ENCODE measurements at regions not wholly inside any gene's neighbourhood (a gene's known extent, or its start where the extent isn't known, plus 50 kb on each side); places are given as distances from the start of the nearest gene placed in this dataset.

GRCh38 chr13:73794755-73795154 is 339.4 kb downstream of the KLF12 start:
- no peak for ATAC-seq
- BruUV-seq (replicated peaks): no TSS peak
- CTCF ChIA-PET: no interaction called here

DNA sequence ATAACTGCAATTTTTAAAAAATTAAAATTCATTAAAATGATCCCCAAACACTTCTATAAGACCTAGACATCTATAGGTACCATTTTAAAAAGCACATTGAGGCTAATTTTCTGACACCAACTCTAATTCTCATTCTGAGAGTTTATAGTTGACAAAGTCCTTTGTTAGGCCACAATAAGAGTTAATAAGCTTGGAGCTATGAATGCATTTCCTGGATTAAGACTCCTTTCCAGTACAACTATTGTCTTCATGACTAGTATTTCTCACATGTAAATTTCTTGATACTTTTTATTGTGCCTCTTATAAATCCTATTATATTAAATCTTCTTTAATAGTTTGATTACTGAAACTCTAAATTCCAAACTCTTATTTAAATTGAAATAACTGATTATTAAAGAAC is 340.8 kb downstream of the KLF12 start:
- intact Hi-C loops (cut with micrococcal nuclease; ENCODE audit: unreplicated experiment) (no loop called here), in situ Hi-C loops (cut with HindIII; ENCODE audit: low pct_unique_long_range_greater_than_20kb, low sequenced_read_pairs) (no loop called here)
- CTCF ChIA-PET: no interaction called here
- no peak for ATAC-seq
- DNase-seq (ENCODE audit: low read depth, low spot score): no peak
- TF ChIP-seq POLR2AphosphoS5 (IDR thresholded peaks at IDR 0.05; ENCODE audit: low read depth, low read length): no peak
- TF ChIP-seq SIN3A (IDR thresholded peaks at IDR 0.05; ENCODE audit: borderline replicate concordance, insufficient read depth, low read depth, low read length): no peak
- TF ChIP-seq, protein P1, sequence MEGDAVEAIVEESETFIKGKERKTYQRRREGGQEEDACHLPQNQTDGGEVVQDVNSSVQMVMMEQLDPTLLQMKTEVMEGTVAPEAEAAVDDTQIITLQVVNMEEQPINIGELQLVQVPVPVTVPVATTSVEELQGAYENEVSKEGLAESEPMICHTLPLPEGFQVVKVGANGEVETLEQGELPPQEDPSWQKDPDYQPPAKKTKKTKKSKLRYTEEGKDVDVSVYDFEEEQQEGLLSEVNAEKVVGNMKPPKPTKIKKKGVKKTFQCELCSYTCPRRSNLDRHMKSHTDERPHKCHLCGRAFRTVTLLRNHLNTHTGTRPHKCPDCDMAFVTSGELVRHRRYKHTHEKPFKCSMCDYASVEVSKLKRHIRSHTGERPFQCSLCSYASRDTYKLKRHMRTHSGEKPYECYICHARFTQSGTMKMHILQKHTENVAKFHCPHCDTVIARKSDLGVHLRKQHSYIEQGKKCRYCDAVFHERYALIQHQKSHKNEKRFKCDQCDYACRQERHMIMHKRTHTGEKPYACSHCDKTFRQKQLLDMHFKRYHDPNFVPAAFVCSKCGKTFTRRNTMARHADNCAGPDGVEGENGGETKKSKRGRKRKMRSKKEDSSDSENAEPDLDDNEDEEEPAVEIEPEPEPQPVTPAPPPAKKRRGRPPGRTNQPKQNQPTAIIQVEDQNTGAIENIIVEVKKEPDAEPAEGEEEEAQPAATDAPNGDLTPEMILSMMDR (IDR thresholded peaks at IDR 0.05): no peak
- TF ChIP-seq, protein P2, sequence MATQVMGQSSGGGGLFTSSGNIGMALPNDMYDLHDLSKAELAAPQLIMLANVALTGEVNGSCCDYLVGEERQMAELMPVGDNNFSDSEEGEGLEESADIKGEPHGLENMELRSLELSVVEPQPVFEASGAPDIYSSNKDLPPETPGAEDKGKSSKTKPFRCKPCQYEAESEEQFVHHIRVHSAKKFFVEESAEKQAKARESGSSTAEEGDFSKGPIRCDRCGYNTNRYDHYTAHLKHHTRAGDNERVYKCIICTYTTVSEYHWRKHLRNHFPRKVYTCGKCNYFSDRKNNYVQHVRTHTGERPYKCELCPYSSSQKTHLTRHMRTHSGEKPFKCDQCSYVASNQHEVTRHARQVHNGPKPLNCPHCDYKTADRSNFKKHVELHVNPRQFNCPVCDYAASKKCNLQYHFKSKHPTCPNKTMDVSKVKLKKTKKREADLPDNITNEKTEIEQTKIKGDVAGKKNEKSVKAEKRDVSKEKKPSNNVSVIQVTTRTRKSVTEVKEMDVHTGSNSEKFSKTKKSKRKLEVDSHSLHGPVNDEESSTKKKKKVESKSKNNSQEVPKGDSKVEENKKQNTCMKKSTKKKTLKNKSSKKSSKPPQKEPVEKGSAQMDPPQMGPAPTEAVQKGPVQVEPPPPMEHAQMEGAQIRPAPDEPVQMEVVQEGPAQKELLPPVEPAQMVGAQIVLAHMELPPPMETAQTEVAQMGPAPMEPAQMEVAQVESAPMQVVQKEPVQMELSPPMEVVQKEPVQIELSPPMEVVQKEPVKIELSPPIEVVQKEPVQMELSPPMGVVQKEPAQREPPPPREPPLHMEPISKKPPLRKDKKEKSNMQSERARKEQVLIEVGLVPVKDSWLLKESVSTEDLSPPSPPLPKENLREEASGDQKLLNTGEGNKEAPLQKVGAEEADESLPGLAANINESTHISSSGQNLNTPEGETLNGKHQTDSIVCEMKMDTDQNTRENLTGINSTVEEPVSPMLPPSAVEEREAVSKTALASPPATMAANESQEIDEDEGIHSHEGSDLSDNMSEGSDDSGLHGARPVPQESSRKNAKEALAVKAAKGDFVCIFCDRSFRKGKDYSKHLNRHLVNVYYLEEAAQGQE (IDR thresholded peaks at IDR 0.05; ENCODE audit: insufficient read depth in 1 of 2, low read depth in 2 of 2, low read length in 1 of 2): no peak
- no peak for TF ChIP-seq TCF7L2 (IDR thresholded peaks at IDR 0.05; ENCODE audit: low read depth, low read length)
- Histone ChIP-seq H3K4me3 (ENCODE audit: low read depth in 2 of 2, low read length in 2 of 2) (no peak overlapping the region), H3K4me1 (ENCODE audit: control insufficient read depth, insufficient read depth, low read length) (no peaks in the 10 kb centered on the region), H3K36me3 (ENCODE audit: control insufficient read depth, insufficient read depth, low read length) (no peaks in the 10 kb centered on the region), H3K9me3 (ENCODE audit: control insufficient read depth, insufficient read depth, low read depth, low read length) (no peaks in the 10 kb centered on the region), H3K27me3 (ENCODE audit: control insufficient read depth, insufficient read depth, low read length) (no peaks in the 10 kb centered on the region), H3K27ac (ENCODE audit: low read length) (no peak overlapping the region)
- BruUV-seq (replicated peaks): no TSS peak
- POLR2A ChIA-PET: no interaction called here

More at GRCh38 chr13:73794755-73795154, 339.4 kb downstream of the KLF12 start:
- Histone ChIP-seq H3K27me3 (ENCODE audit: control insufficient read depth, insufficient read depth, low read length) (no peaks in the 10 kb centered on the region), H3K4me1 (ENCODE audit: control insufficient read depth, insufficient read depth, low read length) (no peaks in the 10 kb centered on the region), H3K4me3 (ENCODE audit: low read depth in 2 of 2, low read length in 2 of 2) (no peak overlapping the region), H3K27ac (ENCODE audit: low read length) (no peak overlapping the region), H3K36me3 (ENCODE audit: control insufficient read depth, insufficient read depth, low read length) (no peaks in the 10 kb centered on the region), H3K9me3 (ENCODE audit: control insufficient read depth, insufficient read depth, low read depth, low read length) (no peaks in the 10 kb centered on the region)
- no peak for DNase-seq (ENCODE audit: low read depth, low spot score)
- intact Hi-C loops (cut with micrococcal nuclease; ENCODE audit: unreplicated experiment) (no loop called here), in situ Hi-C loops (cut with HindIII; ENCODE audit: low pct_unique_long_range_greater_than_20kb, low sequenced_read_pairs) (no loop called here)
- POLR2A ChIA-PET: no interaction called here
- TF ChIP-seq SIN3A (IDR thresholded peaks at IDR 0.05; ENCODE audit: borderline replicate concordance, insufficient read depth, low read depth, low read length) (no peak), TCF7L2 (IDR thresholded peaks at IDR 0.05; ENCODE audit: low read depth, low read length) (no peak), POLR2AphosphoS5 (IDR thresholded peaks at IDR 0.05; ENCODE audit: low read depth, low read length) (no peak)
- TF ChIP-seq, protein P2 (IDR thresholded peaks at IDR 0.05; ENCODE audit: insufficient read depth in 1 of 2, low read depth in 2 of 2, low read length in 1 of 2): no peak
- TF ChIP-seq, protein P1 (IDR thresholded peaks at IDR 0.05): no peak
